CD14-positive monocyte (primary cell): ENCODE measurements at regions not wholly inside any gene's neighbourhood (a gene's known extent, or its start where the extent isn't known, plus 50 kb on each side); places are given as distances from the start of the nearest gene placed in this dataset.

ENCODE experiments used
- DNase-seq, 3 donors: peaks; one replicate each; pipeline ENCODE4 v3.0.0-alpha.2; 2011 to 2022
- H2AFZ ChIP-seq: 2 replicates; pipeline ENCODE4 v1.6.0; 2012; ENCODE audit warnings: mild to moderate bottlenecking, low read depth, low read length, inconsistent platforms; ENCODE audit not compliant: insufficient read depth, poor library complexity, severe bottlenecking
- H3K27ac ChIP-seq, 2 donors: 1 replicate in 1 of 2; 2 replicates in 1 of 2; pipeline ENCODE4 v1.5.1; 2012 to 2013; ENCODE audit warnings: low read length in 2 of 2, control low read depth in 1 of 2, inconsistent platforms in 1 of 2, low read depth in 1 of 2, mild to moderate bottlenecking in 1 of 2
- H3K27me3 ChIP-seq, 2 donors: one replicate each; pipeline versions ENCODE4 v1.6.0 to v1.6.1; 2011 to 2013; ENCODE audit warnings: low read length in 2 of 2; ENCODE audit not compliant: control insufficient read depth in 2 of 2, insufficient read depth in 2 of 2
- H3K36me3 ChIP-seq, 2 donors: replicated peaks in 1 of 2; 1 replicate in 1 of 2; 2 replicates in 1 of 2; pipeline versions ENCODE4 v1.5.1 to v1.6.1; 2012 to 2013; ENCODE audit warnings: low read length in 2 of 2, control low read depth in 1 of 2, inconsistent platforms in 1 of 2, mild to moderate bottlenecking in 1 of 2; ENCODE audit not compliant: insufficient read depth in 2 of 2, control insufficient read depth in 1 of 2
- H3K4me1 ChIP-seq, 2 donors: 1 replicate in 1 of 2; 2 replicates in 1 of 2; pipeline versions ENCODE4 v1.5.1 to v1.6.1; 2012 to 2013; ENCODE audit warnings: low read length in 2 of 2, control low read depth in 1 of 2, inconsistent platforms in 1 of 2, mild to moderate bottlenecking in 1 of 2, moderate library complexity in 1 of 2; ENCODE audit not compliant: insufficient read depth in 2 of 2, control insufficient read depth in 1 of 2
- H3K4me2 ChIP-seq: replicated peaks from 2 replicates; pipeline ENCODE3; 2012; ENCODE audit warnings: low read length, moderate library complexity, mild to moderate bottlenecking; ENCODE audit not compliant: poor library complexity, severe bottlenecking; ENCODE audit errors: extremely low read depth
- H3K4me3 ChIP-seq, 3 experiments: fragments of 200-600 bp in 1 of 3; sonication (generic) in 1 of 3; replicated peaks in 1 of 3; 1 replicate in 2 of 3; 2 replicates in 1 of 3; pipeline ENCODE4 v1.5.1; 2011 to 2013; ENCODE audit warnings: low read length in 3 of 3, mild to moderate bottlenecking in 3 of 3, control low read depth in 2 of 3, low read depth in 2 of 3, inconsistent platforms in 1 of 3, moderate library complexity in 1 of 3
- H3K79me2 ChIP-seq: 2 replicates; pipeline ENCODE4 v1.6.0; 2012; ENCODE audit warnings: mild to moderate bottlenecking, control low read depth, inconsistent platforms, low read length, moderate library complexity; ENCODE audit not compliant: insufficient read depth
- H3K9ac ChIP-seq: 2 replicates; pipeline ENCODE4 v1.6.0; 2017; ENCODE audit warnings: low read length, mild to moderate bottlenecking; ENCODE audit not compliant: insufficient read depth, poor library complexity, severe bottlenecking
- H3K9me3 ChIP-seq, 2 donors: replicated peaks in 1 of 2; 1 replicate in 1 of 2; 2 replicates in 1 of 2; pipeline versions ENCODE4 v1.5.1 to v1.6.1; 2012 to 2013; ENCODE audit warnings: low read length in 2 of 2, control low read depth in 1 of 2; ENCODE audit not compliant: control insufficient read depth in 1 of 2, insufficient read depth in 1 of 2
- H4K20me1 ChIP-seq: 2 replicates; pipeline ENCODE4 v1.6.0; 2012; ENCODE audit warnings: mild to moderate bottlenecking, low read length, control low read depth, moderate library complexity; ENCODE audit not compliant: insufficient read depth
- H3K27ac Mint-ChIP-seq, 7 donors: one replicate each; pipeline ENCODE4 v1.8.0; 2020; ENCODE audit warnings: mild to moderate bottlenecking in 7 of 7, mixed read lengths in 7 of 7, moderate library complexity in 6 of 7, inconsistent platforms in 2 of 7
- H3K27me3 Mint-ChIP-seq, 3 donors: one replicate each; pipeline ENCODE4 v1.8.0; 2021 to 2022; ENCODE audit warnings: low read depth in 3 of 3, mild to moderate bottlenecking in 3 of 3, mixed read lengths in 3 of 3, moderate library complexity in 3 of 3, inconsistent platforms in 1 of 3
- H3K36me3 Mint-ChIP-seq, 2 donors: one replicate each; pipeline ENCODE4 v1.8.0; 2020; ENCODE audit warnings: mixed read lengths in 2 of 2, inconsistent platforms in 1 of 2, mild to moderate bottlenecking in 1 of 2
- H3K4me1 Mint-ChIP-seq: one replicate; pipeline ENCODE4 v1.8.0; 2020; ENCODE audit warnings: mild to moderate bottlenecking, mixed read lengths
- H3K4me3 Mint-ChIP-seq, 2 donors: one replicate each; pipeline ENCODE4 v1.8.0; 2020; ENCODE audit warnings: mild to moderate bottlenecking in 2 of 2, mixed read lengths in 2 of 2, moderate library complexity in 1 of 2
- H3K9me3 Mint-ChIP-seq, 7 donors: one replicate each; pipeline ENCODE4 v1.8.0; 2020 to 2022; ENCODE audit warnings: mixed read lengths in 7 of 7, mild to moderate bottlenecking in 6 of 7, moderate library complexity in 6 of 7, inconsistent platforms in 2 of 7
- WGBS: methylation state at CpG from one replicate; pipeline ENCODE4 v1.1.5; 2013; ENCODE audit warnings: missing lambda C conversion rate; ENCODE audit not compliant: insufficient coverage; 5-methylcytosine and 5-hydroxymethylcytosine counted together
- intact Hi-C, 2 donors: fragments of 100-400 bp; cut with micrococcal nuclease; formaldehyde crosslinking; loops; one replicate each; pipeline versions ENCODE4 v1.15.0 to v1.15.1; 2023
- TF ChIP-seq, protein P1 (sequence below): fragments of 200-600 bp; IDR thresholded peaks from one replicate; pipeline ENCODE4 v1.8.0; 2022; ENCODE audit warnings: antibody characterized with exemption, mild to moderate bottlenecking

GRCh38 chr3:177553579-177553978 lies 356.3 kb upstream of the TBL1XR1 start:
- Histone ChIP-seq H2AFZ (no peak overlapping the region), H3K36me3 (no peaks in the 10 kb centered on the region), H4K20me1 (no peaks in the 10 kb centered on the region), H3K27ac (no peak overlapping the region), H3K27me3 (no peaks in the 10 kb centered on the region), H3K9ac (no peak overlapping the region), H3K4me3 (no peak overlapping the region), H3K4me2 (no peak overlapping the region), H3K4me1 (peaks cover 8 to 10% of the 10 kb centered on the region in 2 donors), H3K79me2 (no peaks in the 10 kb centered on the region), H3K9me3 (no peaks in the 10 kb centered on the region)
- TF ChIP-seq, protein P1, sequence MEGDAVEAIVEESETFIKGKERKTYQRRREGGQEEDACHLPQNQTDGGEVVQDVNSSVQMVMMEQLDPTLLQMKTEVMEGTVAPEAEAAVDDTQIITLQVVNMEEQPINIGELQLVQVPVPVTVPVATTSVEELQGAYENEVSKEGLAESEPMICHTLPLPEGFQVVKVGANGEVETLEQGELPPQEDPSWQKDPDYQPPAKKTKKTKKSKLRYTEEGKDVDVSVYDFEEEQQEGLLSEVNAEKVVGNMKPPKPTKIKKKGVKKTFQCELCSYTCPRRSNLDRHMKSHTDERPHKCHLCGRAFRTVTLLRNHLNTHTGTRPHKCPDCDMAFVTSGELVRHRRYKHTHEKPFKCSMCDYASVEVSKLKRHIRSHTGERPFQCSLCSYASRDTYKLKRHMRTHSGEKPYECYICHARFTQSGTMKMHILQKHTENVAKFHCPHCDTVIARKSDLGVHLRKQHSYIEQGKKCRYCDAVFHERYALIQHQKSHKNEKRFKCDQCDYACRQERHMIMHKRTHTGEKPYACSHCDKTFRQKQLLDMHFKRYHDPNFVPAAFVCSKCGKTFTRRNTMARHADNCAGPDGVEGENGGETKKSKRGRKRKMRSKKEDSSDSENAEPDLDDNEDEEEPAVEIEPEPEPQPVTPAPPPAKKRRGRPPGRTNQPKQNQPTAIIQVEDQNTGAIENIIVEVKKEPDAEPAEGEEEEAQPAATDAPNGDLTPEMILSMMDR = no peak
- peaks cover 13% of the 10 kb centered on the region for H3K4me1 Mint-ChIP-seq
- no peak for DNase-seq
- H3K27ac Mint-ChIP-seq = peak overlapping the region in 1 of 7 donors; percentile 52
- no peaks in the 10 kb centered on the region for H3K36me3 Mint-ChIP-seq
- WGBS = no CpG with 5 or more reads among the region's 2 CpGs
- no peaks in the 10 kb centered on the region for H3K9me3 Mint-ChIP-seq
- H3K27me3 Mint-ChIP-seq = peaks cover 0 to 1% (median 0%) of the 10 kb centered on the region in 3 donors
- H3K4me3 Mint-ChIP-seq = no peak overlapping the region
- intact Hi-C loops = no loop called here

- Histone ChIP-seq H2AFZ (peak overlapping the region; percentile 1), H3K27me3 (no peaks in the 10 kb centered on the region), H3K9me3 (no peaks in the 10 kb centered on the region), H3K4me1 (peaks cover 8 to 10% of the 10 kb centered on the region in 2 donors), H4K20me1 (no peaks in the 10 kb centered on the region), H3K4me2 (no peak overlapping the region), H3K36me3 (no peaks in the 10 kb centered on the region), H3K4me3 (no peak overlapping the region), H3K79me2 (no peaks in the 10 kb centered on the region), H3K9ac (no peak overlapping the region), H3K27ac (no peak overlapping the region)
- no peaks in the 10 kb centered on the region for H3K36me3 Mint-ChIP-seq
- DNase-seq = peak; percentile 9 to 22 (median 13)
- H3K27me3 Mint-ChIP-seq = peaks cover 0 to 1% (median 0%) of the 10 kb centered on the region in 3 donors
- no peak overlapping the region for H3K4me3 Mint-ChIP-seq
- H3K4me1 Mint-ChIP-seq = peaks cover 13% of the 10 kb centered on the region
- H3K9me3 Mint-ChIP-seq = no peaks in the 10 kb centered on the region
- TF ChIP-seq, protein P1 = no peak
- intact Hi-C loops = no loop called here
- peak overlapping the region in 3 of 7 donors; percentile 25 to 78 (median 61) for H3K27ac Mint-ChIP-seq
- WGBS = 20% methylated on average over 1 of the region's 2 CpGs
Observed at GRCh38 chr3:177554895-177555759, 357.8 kb upstream of the TBL1XR1 start.
